Stimulated activated CD8-positive, alpha-beta memory T cell treated with anti-CD3 and anti-CD28 coated beads, Interleukin-4, amount 100 ng/mL, for 4 hours (primary cell): ENCODE measurements at regions not wholly inside any gene's neighbourhood (a gene's known extent, or its start where the extent isn't known, plus 50 kb on each side); places are given as distances from the start of the nearest gene placed in this dataset.
"Not testable (repeated sequence)": the region's sequence is repeated elsewhere in the genome, so short reads cannot be mapped to it uniquely, and the experiment has no call there.

ENCODE experiments used
- DNase-seq, 2 donors: peaks; one replicate each; pipeline ENCODE4 v3.0.0-alpha.2; 2020; ENCODE audit warnings: low read depth in 2 of 2, low spot score in 1 of 2

GRCh38 chr6:21845018-21845417 is 251.5 kb downstream of the SOX4 start:
- DNase-seq, result no peak

- DNase-seq, result no peak
These were observed 252.0 kb downstream of the SOX4 start for GRCh38 chr6:21845439-21846140.

DNA sequence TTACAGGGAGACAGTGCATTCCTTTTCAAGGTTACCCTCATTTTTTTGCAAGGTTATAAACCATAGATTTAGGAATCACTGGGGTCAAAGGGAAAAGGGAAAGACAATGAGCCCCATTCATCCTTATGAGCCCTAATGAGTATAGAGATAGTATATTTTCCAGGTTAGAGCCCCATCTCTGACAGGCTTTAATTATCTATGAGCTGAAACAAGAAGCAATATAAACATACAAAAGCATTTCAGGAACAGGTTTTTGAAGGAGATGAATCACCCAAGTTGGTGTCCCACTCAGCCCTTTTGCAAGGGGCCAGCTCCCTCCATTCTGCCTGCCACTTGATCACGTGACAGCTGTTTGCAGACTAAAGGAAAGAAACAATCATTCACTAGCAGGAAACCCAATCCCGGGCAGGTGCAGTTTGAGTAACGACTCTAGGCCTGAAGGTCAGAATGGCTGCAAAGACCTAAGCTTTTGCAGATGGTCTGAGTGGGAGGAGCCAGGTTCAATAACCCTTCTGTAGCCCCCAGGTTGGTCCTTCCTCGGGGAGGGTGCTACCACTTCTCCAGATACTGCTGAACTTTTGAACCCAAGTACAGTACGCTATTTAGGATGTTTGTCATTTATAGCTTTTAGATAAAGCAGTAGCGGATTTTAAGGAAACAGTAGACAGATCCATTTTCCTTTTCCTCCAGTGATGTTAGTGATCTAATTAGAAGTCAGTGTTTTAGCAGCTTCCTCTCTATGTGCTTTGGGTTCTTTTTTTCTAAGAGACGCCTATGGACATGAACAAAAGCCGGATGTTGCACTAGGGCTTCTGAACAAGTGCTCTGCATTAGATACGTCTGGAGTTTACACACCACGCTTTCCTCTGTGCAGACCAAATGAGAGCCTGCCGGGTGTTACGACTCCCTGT is 253.2 kb downstream of the SOX4 start:
- DNase-seq, result no peak

- DNase-seq, result no peak
These were observed 254.3 kb downstream of the SOX4 start for GRCh38 chr6:21847711-21848480.

- no peak for DNase-seq
These were observed 257.1 kb downstream of the SOX4 start for GRCh38 chr6:21850691-21851090.

DNA sequence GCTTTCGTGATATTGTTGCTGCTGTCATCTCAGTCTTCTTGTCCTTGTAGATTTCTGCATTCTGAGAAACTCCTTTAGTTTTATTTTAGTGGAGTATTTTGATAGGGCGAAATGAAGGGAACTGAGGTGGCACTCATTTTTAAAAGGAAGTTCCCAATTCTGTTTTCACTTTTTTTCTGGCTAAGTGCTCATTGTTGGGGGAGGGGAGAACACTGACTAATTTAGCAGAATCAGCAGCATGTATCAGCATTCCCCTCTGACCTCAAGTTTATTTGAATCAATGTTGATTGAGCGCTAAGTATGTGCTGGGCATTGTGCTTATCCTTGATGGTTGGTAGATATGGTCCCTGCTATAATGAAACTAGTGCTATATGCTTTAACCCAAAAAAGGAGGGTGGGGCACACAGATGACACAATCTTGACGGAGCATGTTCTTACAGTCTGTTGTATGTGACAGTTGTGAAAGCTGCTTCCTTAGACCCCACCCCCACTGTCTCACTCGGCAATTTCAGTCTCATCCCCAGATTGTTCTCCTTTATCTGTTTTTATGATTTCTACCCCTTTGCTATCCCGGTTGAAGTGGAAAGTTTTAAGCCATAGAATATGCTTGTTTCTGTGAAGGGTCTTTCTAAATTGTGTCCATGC is 262.4 kb downstream of the SOX4 start:
- no peak for DNase-seq

DNA sequence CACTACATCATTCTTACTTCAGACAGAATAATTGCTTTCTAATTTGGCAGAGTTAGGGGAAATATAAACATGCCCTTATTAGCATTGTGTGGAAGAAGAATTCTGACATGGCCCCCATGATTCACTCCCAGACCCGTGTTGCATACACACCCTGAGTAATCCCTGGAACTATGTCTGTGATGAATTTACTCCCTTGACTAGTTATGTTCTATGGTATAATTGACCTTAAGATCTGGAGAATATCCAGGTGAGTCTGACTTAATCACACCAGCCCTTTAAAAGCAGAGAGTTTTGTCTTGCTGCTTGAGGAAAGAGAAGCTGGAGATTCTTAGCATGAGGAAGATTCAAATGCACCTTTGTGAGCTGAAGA is 262.9 kb downstream of the SOX4 start:
- DNase-seq, result no peak

- no peak for DNase-seq
These were observed 263.3 kb downstream of the SOX4 start for GRCh38 chr6:21856844-21857243.

DNA sequence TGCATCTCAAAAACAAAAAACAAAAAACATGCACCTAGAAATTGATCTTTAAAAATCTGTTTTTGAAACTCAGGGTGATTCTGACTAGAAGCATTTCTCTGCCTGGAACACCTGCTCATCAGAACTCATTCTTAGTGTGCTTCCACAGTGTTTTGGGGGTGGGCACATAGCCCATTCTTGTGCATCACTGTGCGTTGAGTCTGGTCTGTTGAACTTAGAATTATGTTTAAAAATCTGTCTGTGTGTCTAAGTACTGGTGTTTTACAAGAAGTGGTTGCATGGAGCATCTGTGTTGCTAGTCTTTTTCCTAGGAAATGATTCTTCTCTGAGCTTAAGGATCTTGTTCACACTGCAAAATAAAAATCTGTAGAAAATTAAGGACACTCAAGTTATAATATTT is 264.5 kb downstream of the SOX4 start:
- no peak for DNase-seq

- no peak for DNase-seq
These were observed 265.7 kb downstream of the SOX4 start for GRCh38 chr6:21859193-21859735.

GRCh38 chr6:21861942-21862341 is 268.4 kb downstream of the SOX4 start:
- DNase-seq, result no peak

DNA sequence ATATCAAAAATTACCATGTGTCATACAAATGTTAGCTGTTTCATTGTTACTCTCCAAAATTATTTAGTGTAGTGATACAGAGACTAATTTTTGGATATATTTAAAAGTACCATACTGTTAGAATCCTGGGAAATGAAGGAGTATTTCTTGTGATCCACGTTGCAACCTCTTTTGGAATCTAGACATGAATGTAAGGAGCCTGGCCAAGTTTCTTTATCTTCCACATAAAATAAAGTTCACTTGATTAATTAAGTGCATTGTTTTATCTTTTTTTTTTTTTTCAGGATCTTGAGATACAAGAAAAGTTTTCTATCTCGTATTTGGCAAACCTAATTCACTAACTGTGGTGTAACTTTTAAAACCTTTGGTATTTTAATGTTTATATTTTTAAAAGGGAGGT is 270.7 kb downstream of the SOX4 start:
- DNase-seq, result no peak

GRCh38 chr6:21868226-21868625 is 274.7 kb downstream of the SOX4 start:
- no peak for DNase-seq

- DNase-seq, result no peak
These were observed 275.7 kb downstream of the SOX4 start for GRCh38 chr6:21869085-21869771.

DNA sequence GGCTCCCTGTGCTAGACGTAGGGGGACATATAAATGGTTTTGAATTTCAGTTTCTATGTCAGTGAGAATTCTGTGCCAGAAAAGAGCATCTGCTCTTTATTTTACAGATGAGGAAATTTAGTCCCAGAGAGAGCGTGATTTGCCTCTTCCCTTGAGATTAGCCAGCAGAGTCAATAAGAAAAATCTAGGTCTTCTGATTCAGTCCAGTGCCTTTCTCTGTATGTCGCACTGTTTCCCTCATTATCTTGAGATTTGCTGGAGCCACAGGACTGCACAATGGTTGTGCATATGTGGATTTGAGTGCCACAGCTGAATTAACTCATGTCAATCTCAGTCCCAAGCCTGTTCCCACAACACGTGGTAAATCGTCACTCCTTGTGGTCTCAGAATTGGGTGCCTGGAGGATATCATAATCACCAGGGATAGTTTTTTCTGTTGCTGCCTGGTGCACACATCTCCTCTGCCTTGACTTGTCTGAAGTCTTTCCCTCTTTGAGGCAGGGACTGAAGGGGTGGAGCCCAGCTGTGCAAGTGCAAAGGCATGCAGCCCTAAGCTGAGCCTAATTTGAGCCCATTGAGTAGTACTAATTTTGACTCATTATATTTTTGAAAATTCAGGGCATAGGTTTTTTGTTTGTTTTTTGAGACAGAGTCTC is 276.7 kb downstream of the SOX4 start:
- DNase-seq, result no peak

DNA sequence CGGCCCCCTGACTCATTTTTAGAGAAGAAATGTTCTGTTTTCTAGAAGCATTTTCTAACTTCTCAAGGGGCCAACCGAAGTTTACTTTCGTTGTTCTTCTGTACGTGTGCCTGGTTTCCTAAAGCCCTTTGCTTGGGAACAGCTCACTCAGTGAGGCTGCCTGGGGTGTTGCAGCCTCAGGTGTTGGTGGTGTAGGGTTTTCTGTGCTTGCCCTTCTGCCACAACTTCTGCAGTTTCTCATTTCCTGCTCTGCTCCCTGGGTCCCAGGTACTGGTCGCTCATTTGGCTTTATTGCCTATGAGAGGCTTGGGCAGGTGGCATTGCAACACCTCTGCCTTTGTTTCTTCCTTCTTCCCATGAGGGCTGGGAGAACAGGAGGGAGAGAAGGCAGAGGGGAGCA is 278.3 kb downstream of the SOX4 start:
- DNase-seq, result no peak

- no peak for DNase-seq
These were observed 279.2 kb downstream of the SOX4 start for GRCh38 chr6:21872749-21873148.

DNA sequence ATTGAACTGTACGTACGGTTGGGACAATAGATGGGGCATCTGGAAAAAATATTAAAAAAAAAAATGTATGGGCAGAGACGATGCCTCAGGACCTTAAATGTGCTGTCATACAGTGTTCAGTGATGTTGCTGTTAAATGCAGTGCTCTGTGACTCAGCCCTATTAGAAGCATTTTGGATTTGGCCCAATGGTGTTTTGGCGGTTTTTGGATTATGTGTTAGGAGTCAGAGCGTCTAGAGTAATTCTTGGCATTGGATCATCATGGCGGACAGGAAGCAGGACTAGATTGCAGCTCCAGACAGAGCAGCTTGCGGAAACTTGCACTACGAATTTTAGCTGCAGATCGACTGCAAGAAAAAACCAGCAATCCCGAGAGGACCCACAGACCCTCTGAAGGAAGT is 280.0 kb downstream of the SOX4 start:
- no peak for DNase-seq

DNA sequence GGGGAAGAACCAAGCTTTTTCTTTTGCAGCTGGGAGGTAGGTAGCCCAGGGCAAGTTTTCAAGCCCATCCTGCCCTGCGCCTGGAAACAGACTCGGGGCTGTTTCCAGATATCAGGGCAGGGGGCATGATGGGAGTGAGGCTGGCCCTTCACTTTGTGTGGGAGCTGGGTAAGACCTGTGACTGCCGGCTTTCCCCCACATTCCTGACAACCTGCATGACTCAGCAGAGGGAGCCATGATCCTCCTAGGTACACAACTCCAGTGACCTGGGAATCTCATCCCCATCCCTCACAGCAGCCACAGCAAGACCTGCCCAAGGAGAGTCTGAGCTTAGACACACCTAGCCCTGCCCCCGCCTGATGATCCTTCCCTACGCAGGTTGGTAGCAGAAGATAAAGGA is 280.8 kb downstream of the SOX4 start:
- no peak for DNase-seq

DNA sequence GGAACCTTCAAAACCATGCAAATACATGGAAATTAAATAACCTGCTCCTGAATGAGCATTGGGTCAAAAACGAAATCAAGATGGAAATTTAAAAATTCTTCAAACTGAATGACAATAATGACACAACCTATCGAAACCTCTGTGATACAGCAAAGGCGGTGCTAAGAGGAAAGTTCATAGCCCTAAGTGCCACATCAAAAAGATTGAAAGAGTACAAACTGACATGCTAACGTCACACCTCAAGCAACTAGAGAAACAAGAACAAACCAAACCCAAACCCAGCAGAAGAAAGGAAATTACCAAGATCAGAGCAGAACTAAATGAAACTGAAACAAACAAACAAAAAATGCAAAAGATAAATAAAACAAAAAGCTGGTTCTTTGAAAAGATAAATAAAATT is 283.5 kb downstream of the SOX4 start:
- DNase-seq, result not testable (repeated sequence)
